K562 (cell line): ENCODE measurements at regions not wholly inside any gene's neighbourhood (a gene's known extent, or its start where the extent isn't known, plus 50 kb on each side); places are given as distances from the start of the nearest gene placed in this dataset.

Source experiments
- CEBPZ ChIP-seq: fragments of 150-350 bp; IDR thresholded peaks from 2 replicates; pipeline ENCODE4 v1.6.1; 2014; ENCODE audit warnings: low read depth, mild to moderate bottlenecking, low read length, borderline replicate concordance
- ETV5 ChIP-seq: sonication (generic); formaldehyde crosslinking; IDR thresholded peaks from 2 replicates; pipeline ENCODE4 v1.4.0; 2020; ENCODE audit warnings: low read depth, mild to moderate bottlenecking, missing genetic modification reagents
- MAFF ChIP-seq: IDR thresholded peaks from 2 replicates; pipeline ENCODE4 v1.6.1; 2012; ENCODE audit warnings: low read length, improper control_type of control experiment
- NBN ChIP-seq: fragments of 450-650 bp; IDR thresholded peaks from 2 replicates; pipeline ENCODE4 v1.6.1; 2016; ENCODE audit warnings: low read depth, mild to moderate bottlenecking
- ZNF133 ChIP-seq: fragments of 250-450 bp; sonication (Bioruptor Pico); IDR thresholded peaks from 2 replicates; pipeline ENCODE4 v1.4.0; 2020; ENCODE audit warnings: mild to moderate bottlenecking
- ZNF263 ChIP-seq: sonication (generic); formaldehyde crosslinking; IDR thresholded peaks from 2 replicates; pipeline ENCODE4 v1.8.0; 2022; ENCODE audit warnings: mild to moderate bottlenecking, missing genetic modification reagents, borderline replicate concordance
- ZNF696 ChIP-seq: fragments of 250-450 bp; sonication (Bioruptor Pico); conservative IDR thresholded peaks from 2 replicates; pipeline ENCODE4 v1.4.0; 2020; ENCODE audit warnings: mild to moderate bottlenecking, moderate library complexity
- ZSCAN29 ChIP-seq: fragments of 450-650 bp; IDR thresholded peaks from 2 replicates; pipeline ENCODE4 v1.6.1; 2017
- TF ChIP-seq, protein P1 (sequence below), 3 experiments: IDR thresholded peaks in 2 of 3; conservative IDR thresholded peaks in 1 of 3; 2 replicates each; pipeline ENCODE4 v1.5.1; 2011 to 2012; ENCODE audit warnings: low read length in 3 of 3, mild to moderate bottlenecking in 3 of 3, control low read depth in 2 of 3, improper control_type of control experiment in 1 of 3, inconsistent platforms in 1 of 3, low read depth in 1 of 3, mixed read lengths in 1 of 3, moderate library complexity in 1 of 3; ENCODE audit not compliant: insufficient read depth in 2 of 3
- TF ChIP-seq, protein P2 (sequence below): fragments of 250-450 bp; sonication (Bioruptor Pico); IDR thresholded peaks from 2 replicates; pipeline ENCODE4 v1.4.0; 2020

GRCh38 chr16:79947771-79948170 is 347.2 kb upstream of the MAF start:
- TF ChIP-seq, protein P1, sequence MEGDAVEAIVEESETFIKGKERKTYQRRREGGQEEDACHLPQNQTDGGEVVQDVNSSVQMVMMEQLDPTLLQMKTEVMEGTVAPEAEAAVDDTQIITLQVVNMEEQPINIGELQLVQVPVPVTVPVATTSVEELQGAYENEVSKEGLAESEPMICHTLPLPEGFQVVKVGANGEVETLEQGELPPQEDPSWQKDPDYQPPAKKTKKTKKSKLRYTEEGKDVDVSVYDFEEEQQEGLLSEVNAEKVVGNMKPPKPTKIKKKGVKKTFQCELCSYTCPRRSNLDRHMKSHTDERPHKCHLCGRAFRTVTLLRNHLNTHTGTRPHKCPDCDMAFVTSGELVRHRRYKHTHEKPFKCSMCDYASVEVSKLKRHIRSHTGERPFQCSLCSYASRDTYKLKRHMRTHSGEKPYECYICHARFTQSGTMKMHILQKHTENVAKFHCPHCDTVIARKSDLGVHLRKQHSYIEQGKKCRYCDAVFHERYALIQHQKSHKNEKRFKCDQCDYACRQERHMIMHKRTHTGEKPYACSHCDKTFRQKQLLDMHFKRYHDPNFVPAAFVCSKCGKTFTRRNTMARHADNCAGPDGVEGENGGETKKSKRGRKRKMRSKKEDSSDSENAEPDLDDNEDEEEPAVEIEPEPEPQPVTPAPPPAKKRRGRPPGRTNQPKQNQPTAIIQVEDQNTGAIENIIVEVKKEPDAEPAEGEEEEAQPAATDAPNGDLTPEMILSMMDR (IDR thresholded peaks at IDR 0.05 in 2 of 3, conservative IDR thresholded peaks at IDR 0.05 in 1 of 3; ENCODE audit: insufficient read depth in 2 of 3, low read depth in 1 of 3, low read length in 3 of 3): no peak
- no peak for TF ChIP-seq CEBPZ
- no peak for TF ChIP-seq ZSCAN29
- TF ChIP-seq, protein P2, sequence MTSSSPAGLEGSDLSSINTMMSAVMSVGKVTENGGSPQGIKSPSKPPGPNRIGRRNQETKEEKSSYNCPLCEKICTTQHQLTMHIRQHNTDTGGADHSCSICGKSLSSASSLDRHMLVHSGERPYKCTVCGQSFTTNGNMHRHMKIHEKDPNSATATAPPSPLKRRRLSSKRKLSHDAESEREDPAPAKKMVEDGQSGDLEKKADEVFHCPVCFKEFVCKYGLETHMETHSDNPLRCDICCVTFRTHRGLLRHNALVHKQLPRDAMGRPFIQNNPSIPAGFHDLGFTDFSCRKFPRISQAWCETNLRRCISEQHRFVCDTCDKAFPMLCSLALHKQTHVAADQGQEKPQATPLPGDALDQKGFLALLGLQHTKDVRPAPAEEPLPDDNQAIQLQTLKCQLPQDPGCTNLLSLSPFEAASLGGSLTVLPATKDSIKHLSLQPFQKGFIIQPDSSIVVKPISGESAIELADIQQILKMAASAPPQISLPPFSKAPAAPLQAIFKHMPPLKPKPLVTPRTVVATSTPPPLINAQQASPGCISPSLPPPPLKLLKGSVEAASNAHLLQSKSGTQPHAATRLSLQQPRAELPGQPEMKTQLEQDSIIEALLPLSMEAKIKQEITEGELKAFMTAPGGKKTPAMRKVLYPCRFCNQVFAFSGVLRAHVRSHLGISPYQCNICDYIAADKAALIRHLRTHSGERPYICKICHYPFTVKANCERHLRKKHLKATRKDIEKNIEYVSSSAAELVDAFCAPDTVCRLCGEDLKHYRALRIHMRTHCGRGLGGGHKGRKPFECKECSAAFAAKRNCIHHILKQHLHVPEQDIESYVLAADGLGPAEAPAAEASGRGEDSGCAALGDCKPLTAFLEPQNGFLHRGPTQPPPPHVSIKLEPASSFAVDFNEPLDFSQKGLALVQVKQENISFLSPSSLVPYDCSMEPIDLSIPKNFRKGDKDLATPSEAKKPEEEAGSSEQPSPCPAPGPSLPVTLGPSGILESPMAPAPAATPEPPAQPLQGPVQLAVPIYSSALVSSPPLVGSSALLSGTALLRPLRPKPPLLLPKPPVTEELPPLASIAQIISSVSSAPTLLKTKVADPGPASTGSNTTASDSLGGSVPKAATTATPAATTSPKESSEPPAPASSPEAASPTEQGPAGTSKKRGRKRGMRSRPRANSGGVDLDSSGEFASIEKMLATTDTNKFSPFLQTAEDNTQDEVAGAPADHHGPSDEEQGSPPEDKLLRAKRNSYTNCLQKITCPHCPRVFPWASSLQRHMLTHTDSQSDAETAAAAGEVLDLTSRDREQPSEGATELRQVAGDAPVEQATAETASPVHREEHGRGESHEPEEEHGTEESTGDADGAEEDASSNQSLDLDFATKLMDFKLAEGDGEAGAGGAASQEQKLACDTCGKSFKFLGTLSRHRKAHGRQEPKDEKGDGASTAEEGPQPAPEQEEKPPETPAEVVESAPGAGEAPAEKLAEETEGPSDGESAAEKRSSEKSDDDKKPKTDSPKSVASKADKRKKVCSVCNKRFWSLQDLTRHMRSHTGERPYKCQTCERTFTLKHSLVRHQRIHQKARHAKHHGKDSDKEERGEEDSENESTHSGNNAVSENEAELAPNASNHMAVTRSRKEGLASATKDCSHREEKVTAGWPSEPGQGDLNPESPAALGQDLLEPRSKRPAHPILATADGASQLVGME (CRISPR knock-in tag): no peak
- TF ChIP-seq ZNF263 (CRISPR knock-in tag): no peak
- TF ChIP-seq ZNF133 (CRISPR knock-in tag): no peak
- no peak for TF ChIP-seq ZNF696 (CRISPR knock-in tag)
- TF ChIP-seq ETV5 (CRISPR knock-in tag): no peak
- TF ChIP-seq MAFF: no peak
- no peak for TF ChIP-seq NBN
